Right atrium auricular region (tissue), 2 donors: ENCODE measurements at regions not wholly inside any gene's neighbourhood (a gene's known extent, or its start where the extent isn't known, plus 50 kb on each side); places are given as distances from the start of the nearest gene placed in this dataset.

Source experiments
- DNase-seq: peaks from one replicate; pipeline ENCODE4 v3.0.0-alpha.2; 2019; ENCODE audit warnings: low spot score
- H3K27ac ChIP-seq, 2 donors: fragments of 200-600 bp; sonication (generic); 1 replicate in 1 of 2; 2 replicates in 1 of 2; pipeline ENCODE4 v1.5.1; 2016 to 2019
- H3K27me3 ChIP-seq, 2 donors: fragments of 200-600 bp; sonication (generic); one replicate each; pipeline versions ENCODE4 v1.5.1 to v1.6.0; 2017 to 2019
- H3K36me3 ChIP-seq: fragments of 200-600 bp; sonication (generic); one replicate; pipeline ENCODE4 v1.5.1; 2016
- H3K4me1 ChIP-seq, 2 donors: fragments of 200-600 bp; sonication (generic); one replicate each; pipeline versions ENCODE4 v1.5.1 to v1.6.0; 2017 to 2019
- H3K4me3 ChIP-seq, 2 donors: fragments of 200-600 bp; sonication (generic); 1 replicate in 1 of 2; 2 replicates in 1 of 2; pipeline ENCODE4 v1.5.1; 2017 to 2019; ENCODE audit warnings: mild to moderate bottlenecking in 1 of 2, moderate library complexity in 1 of 2
- H3K9me3 ChIP-seq, 2 donors: fragments of 200-600 bp; sonication (generic); one replicate each; pipeline ENCODE4 v1.5.1; 2019
- CTCF ChIP-seq, 2 donors: fragments of 200-600 bp; sonication (generic); IDR thresholded peaks; one replicate each; pipeline ENCODE4 v1.5.1; 2019; ENCODE audit warnings: antibody characterized with exemption in 2 of 2

- no peak for DNase-seq
- H3K36me3 ChIP-seq = no peaks in the 10 kb centered on the region
- no peak overlapping the region for H3K27ac ChIP-seq
- H3K4me3 ChIP-seq = no peak overlapping the region
- no peaks in the 10 kb centered on the region for H3K27me3 ChIP-seq
- no peak for TF ChIP-seq CTCF (IDR thresholded peaks at IDR 0.05)
- no peaks in the 10 kb centered on the region for H3K9me3 ChIP-seq
- no peaks in the 10 kb centered on the region for H3K4me1 ChIP-seq
Measured at GRCh38 chr9:29769019-29769418, 2195.7 kb upstream of the C9orf72 start.

GRCh38 chr9:29773676-29774075, 2200.4 kb upstream of the C9orf72 start:
- no peak overlapping the region for H3K4me3 ChIP-seq
- H3K36me3 ChIP-seq = no peaks in the 10 kb centered on the region
- H3K27ac ChIP-seq = no peak overlapping the region
- no peak for TF ChIP-seq CTCF (IDR thresholded peaks at IDR 0.05)
- no peaks in the 10 kb centered on the region for H3K4me1 ChIP-seq
- DNase-seq = no peak
- H3K27me3 ChIP-seq = no peaks in the 10 kb centered on the region
- no peaks in the 10 kb centered on the region for H3K9me3 ChIP-seq

GRCh38 chr9:29775491-29775890, 2202.2 kb upstream of the C9orf72 start:
- Histone ChIP-seq H3K4me3 (no peak overlapping the region), H3K36me3 (no peaks in the 10 kb centered on the region), H3K4me1 (no peaks in the 10 kb centered on the region), H3K27me3 (no peaks in the 10 kb centered on the region), H3K9me3 (no peaks in the 10 kb centered on the region), H3K27ac (no peak overlapping the region)
- DNase-seq = no peak
- TF ChIP-seq CTCF (IDR thresholded peaks at IDR 0.05) = no peak

GRCh38 chr9:29778281-29778849, 2205.1 kb upstream of the C9orf72 start:
- H3K9me3 ChIP-seq = no peaks in the 10 kb centered on the region
- no peaks in the 10 kb centered on the region for H3K27me3 ChIP-seq
- no peak for DNase-seq
- no peaks in the 10 kb centered on the region for H3K4me1 ChIP-seq
- no peaks in the 10 kb centered on the region for H3K36me3 ChIP-seq
- TF ChIP-seq CTCF (IDR thresholded peaks at IDR 0.05) = no peak
- no peak overlapping the region for H3K4me3 ChIP-seq
- no peak overlapping the region for H3K27ac ChIP-seq

GRCh38 chr9:29793970-29794369, 2220.7 kb upstream of the C9orf72 start:
- no peak for DNase-seq
- Histone ChIP-seq H3K4me3 (no peak overlapping the region), H3K27ac (no peak overlapping the region), H3K9me3 (no peaks in the 10 kb centered on the region), H3K4me1 (no peaks in the 10 kb centered on the region), H3K36me3 (no peaks in the 10 kb centered on the region), H3K27me3 (no peaks in the 10 kb centered on the region)
- no peak for TF ChIP-seq CTCF (IDR thresholded peaks at IDR 0.05)

GRCh38 chr9:29796291-29796952, 2223.1 kb upstream of the C9orf72 start:
- no peak for DNase-seq
- Histone ChIP-seq H3K4me1 (no peaks in the 10 kb centered on the region), H3K27me3 (no peaks in the 10 kb centered on the region), H3K27ac (no peak overlapping the region), H3K9me3 (no peaks in the 10 kb centered on the region), H3K36me3 (no peaks in the 10 kb centered on the region), H3K4me3 (no peak overlapping the region)
- TF ChIP-seq CTCF (IDR thresholded peaks at IDR 0.05) = no peak
